Activated naive CD4-positive, alpha-beta T cell treated with anti-CD3 and anti-CD28 coated beads, Interleukin-2, amount 50 U/mL, for 24 hours (primary cell): ENCODE measurements at regions not wholly inside any gene's neighbourhood (a gene's known extent, or its start where the extent isn't known, plus 50 kb on each side); places are given as distances from the start of the nearest gene placed in this dataset.
"Not testable (repeated sequence)": the region's sequence is repeated elsewhere in the genome, so short reads cannot be mapped to it uniquely, and the experiment has no call there.

Experiments used
- H3K27ac Mint-ChIP-seq: one replicate; pipeline ENCODE4 v1.8.0; 2021; ENCODE audit warnings: mild to moderate bottlenecking, mixed read lengths
- H3K27me3 Mint-ChIP-seq: one replicate; pipeline ENCODE4 v1.8.0; 2021; ENCODE audit warnings: mixed read lengths
- H3K36me3 Mint-ChIP-seq: one replicate; pipeline ENCODE4 v1.8.0; 2021; ENCODE audit warnings: mixed read lengths
- H3K4me1 Mint-ChIP-seq: one replicate; pipeline ENCODE4 v1.8.0; 2021; ENCODE audit warnings: mixed read lengths
- H3K4me3 Mint-ChIP-seq: one replicate; pipeline ENCODE4 v1.8.0; 2021; ENCODE audit warnings: mild to moderate bottlenecking, mixed read lengths
- H3K9me3 Mint-ChIP-seq: one replicate; pipeline ENCODE4 v1.8.0; 2021; ENCODE audit warnings: mixed read lengths

GRCh38 chrX:65866773-65867172, 173.1 kb downstream of the VSIG4 start:
- no peak overlapping the region for H3K4me3 Mint-ChIP-seq
- H3K27me3 Mint-ChIP-seq = no peaks in the 10 kb centered on the region
- H3K27ac Mint-ChIP-seq = no peak overlapping the region

GRCh38 chrX:65866146-65866545, 173.7 kb downstream of the VSIG4 start:
- H3K4me1 Mint-ChIP-seq = peaks cover 46% of the 10 kb centered on the region
- H3K27ac Mint-ChIP-seq = no peak overlapping the region
- H3K27me3 Mint-ChIP-seq = no peaks in the 10 kb centered on the region
- H3K36me3 Mint-ChIP-seq = no peaks in the 10 kb centered on the region
- H3K9me3 Mint-ChIP-seq = no peaks in the 10 kb centered on the region
- H3K4me3 Mint-ChIP-seq = no peak overlapping the region

More at GRCh38 chrX:65866773-65867172, 173.1 kb downstream of the VSIG4 start:
- peaks cover 39% of the 10 kb centered on the region for H3K4me1 Mint-ChIP-seq
- no peaks in the 10 kb centered on the region for H3K36me3 Mint-ChIP-seq
- H3K9me3 Mint-ChIP-seq = no peaks in the 10 kb centered on the region

- Mint-ChIP-seq H3K4me1 (peaks cover 62% of the 10 kb centered on the region), H3K36me3 (no peaks in the 10 kb centered on the region), H3K4me3 (no peak overlapping the region), H3K9me3 (no peaks in the 10 kb centered on the region), H3K27me3 (no peaks in the 10 kb centered on the region), H3K27ac (no peak overlapping the region)
Measured at GRCh38 chrX:65862638-65863037, 177.2 kb downstream of the VSIG4 start.

GRCh38 chrX:65859299-65859698, 180.6 kb downstream of the VSIG4 start:
- no peak overlapping the region for H3K27ac Mint-ChIP-seq
- H3K4me1 Mint-ChIP-seq = peaks cover 43% of the 10 kb centered on the region
- peaks cover 3% of the 10 kb centered on the region for H3K36me3 Mint-ChIP-seq
- H3K9me3 Mint-ChIP-seq = peaks cover 6% of the 10 kb centered on the region
- H3K4me3 Mint-ChIP-seq = no peak overlapping the region
- no peaks in the 10 kb centered on the region for H3K27me3 Mint-ChIP-seq

- not testable (repeated sequence) for H3K27me3 Mint-ChIP-seq, H3K27ac Mint-ChIP-seq
Measured at GRCh38 chrX:65854437-65854836, 185.4 kb downstream of the VSIG4 start.

GRCh38 chrX:65851306-65851705, 183.9 kb downstream of the MSN start:
- not testable (repeated sequence) for H3K36me3 Mint-ChIP-seq, H3K4me1 Mint-ChIP-seq, H3K27ac Mint-ChIP-seq, H3K27me3 Mint-ChIP-seq, H3K4me3 Mint-ChIP-seq, H3K9me3 Mint-ChIP-seq

More at GRCh38 chrX:65854437-65854836, 185.4 kb downstream of the VSIG4 start:
- not testable (repeated sequence) for H3K4me3 Mint-ChIP-seq, H3K9me3 Mint-ChIP-seq, H3K36me3 Mint-ChIP-seq, H3K4me1 Mint-ChIP-seq

GRCh38 chrX:65850821-65851220, 183.4 kb downstream of the MSN start:
- not testable (repeated sequence) for H3K4me3 Mint-ChIP-seq, H3K27me3 Mint-ChIP-seq, H3K36me3 Mint-ChIP-seq, H3K4me1 Mint-ChIP-seq, H3K9me3 Mint-ChIP-seq, H3K27ac Mint-ChIP-seq

GRCh38 chrX:65846974-65847373, 179.5 kb downstream of the MSN start:
- Mint-ChIP-seq H3K27ac (no peak overlapping the region), H3K36me3 (no peaks in the 10 kb centered on the region), H3K4me3 (no peak overlapping the region), H3K4me1 (no peaks in the 10 kb centered on the region), H3K27me3 (no peaks in the 10 kb centered on the region), H3K9me3 (no peaks in the 10 kb centered on the region)

GRCh38 chrX:65841263-65841662, 173.8 kb downstream of the MSN start:
- Mint-ChIP-seq H3K36me3 (no peaks in the 10 kb centered on the region), H3K4me1 (peaks cover 9% of the 10 kb centered on the region), H3K4me3 (no peak overlapping the region), H3K27me3 (no peaks in the 10 kb centered on the region), H3K9me3 (no peaks in the 10 kb centered on the region), H3K27ac (no peak overlapping the region)

- no peak overlapping the region for H3K27ac Mint-ChIP-seq
- H3K36me3 Mint-ChIP-seq = no peaks in the 10 kb centered on the region
- H3K4me1 Mint-ChIP-seq = peaks cover 9% of the 10 kb centered on the region
- H3K4me3 Mint-ChIP-seq = no peak overlapping the region
- no peaks in the 10 kb centered on the region for H3K27me3 Mint-ChIP-seq
- H3K9me3 Mint-ChIP-seq = no peaks in the 10 kb centered on the region
Measured at GRCh38 chrX:65838674-65839073, 171.2 kb downstream of the MSN start.

- Mint-ChIP-seq H3K4me3 (no peak overlapping the region), H3K27me3 (no peaks in the 10 kb centered on the region), H3K4me1 (peaks cover 9% of the 10 kb centered on the region), H3K36me3 (no peaks in the 10 kb centered on the region), H3K9me3 (no peaks in the 10 kb centered on the region), H3K27ac (no peak overlapping the region)
Measured at GRCh38 chrX:65837875-65838549, 170.6 kb downstream of the MSN start.

- no peak overlapping the region for H3K27ac Mint-ChIP-seq
- no peak overlapping the region for H3K4me3 Mint-ChIP-seq
- H3K4me1 Mint-ChIP-seq = no peaks in the 10 kb centered on the region
- no peaks in the 10 kb centered on the region for H3K27me3 Mint-ChIP-seq
- H3K36me3 Mint-ChIP-seq = no peaks in the 10 kb centered on the region
- no peaks in the 10 kb centered on the region for H3K9me3 Mint-ChIP-seq
Measured at GRCh38 chrX:65831268-65831667, 163.8 kb downstream of the MSN start.

- Mint-ChIP-seq H3K27ac (no peak overlapping the region), H3K4me3 (no peak overlapping the region), H3K4me1 (no peaks in the 10 kb centered on the region), H3K36me3 (no peaks in the 10 kb centered on the region), H3K9me3 (no peaks in the 10 kb centered on the region), H3K27me3 (no peaks in the 10 kb centered on the region)
Measured at GRCh38 chrX:65828599-65828998, 161.1 kb downstream of the MSN start.

- not testable (repeated sequence) for H3K9me3 Mint-ChIP-seq, H3K4me1 Mint-ChIP-seq, H3K4me3 Mint-ChIP-seq, H3K36me3 Mint-ChIP-seq, H3K27ac Mint-ChIP-seq, H3K27me3 Mint-ChIP-seq
Measured at GRCh38 chrX:65825226-65825625, 157.8 kb downstream of the MSN start.

- H3K27me3 Mint-ChIP-seq = no peaks in the 10 kb centered on the region
Measured at GRCh38 chrX:65821721-65822496, 154.5 kb downstream of the MSN start.

GRCh38 chrX:65819983-65820382, 152.5 kb downstream of the MSN start:
- not testable (repeated sequence) for H3K36me3 Mint-ChIP-seq, H3K4me3 Mint-ChIP-seq, H3K4me1 Mint-ChIP-seq

More at GRCh38 chrX:65821721-65822496, 154.5 kb downstream of the MSN start:
- no peaks in the 10 kb centered on the region for H3K36me3 Mint-ChIP-seq
- peaks cover 7% of the 10 kb centered on the region for H3K4me1 Mint-ChIP-seq
- no peaks in the 10 kb centered on the region for H3K9me3 Mint-ChIP-seq
- H3K27ac Mint-ChIP-seq = peak overlapping the region; percentile 59
- H3K4me3 Mint-ChIP-seq = peak overlapping the region; percentile 82

More at GRCh38 chrX:65819983-65820382, 152.5 kb downstream of the MSN start:
- H3K9me3 Mint-ChIP-seq, H3K27me3 Mint-ChIP-seq, H3K27ac Mint-ChIP-seq: not testable (repeated sequence)
